SH-SY5Y (cell line): ENCODE measurements at regions not wholly inside any gene's neighbourhood (a gene's known extent, or its start where the extent isn't known, plus 50 kb on each side); places are given as distances from the start of the nearest gene placed in this dataset.

Source experiments
- GATA2 ChIP-seq: IDR thresholded peaks from 2 replicates; pipeline ENCODE4 v1.6.1; 2011; ENCODE audit warnings: mild to moderate bottlenecking, low read depth, low read length
- GATA3 ChIP-seq: IDR thresholded peaks from 2 replicates; pipeline ENCODE4 v1.6.1; 2011; ENCODE audit warnings: low read depth, mild to moderate bottlenecking, low read length, moderate library complexity

DNA sequence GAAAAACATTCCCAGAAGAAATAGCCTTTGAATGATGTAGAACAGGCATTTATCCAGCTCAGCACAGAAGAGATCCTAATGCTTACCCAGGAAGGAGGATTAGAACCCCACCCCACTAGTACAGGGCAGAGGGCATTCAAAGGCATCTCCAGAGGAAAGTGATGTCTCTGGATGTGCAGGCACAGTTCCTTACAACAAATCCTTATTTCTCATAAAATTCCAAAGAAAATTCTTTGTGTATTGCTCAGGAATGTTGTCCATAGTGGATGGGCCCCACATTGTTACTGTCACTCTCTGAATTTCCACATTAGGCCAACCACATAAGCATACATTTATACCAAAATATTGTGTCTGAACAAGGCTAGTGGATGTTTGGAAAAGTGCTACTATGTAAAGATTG is 243.0 kb downstream of the ADRA2A start:
- TF ChIP-seq GATA2 = no peak
- no peak for TF ChIP-seq GATA3
